ENCODE measurements at regions not wholly inside any gene's neighbourhood (a gene's known extent, or its start where the extent isn't known, plus 50 kb on each side); places are given as distances from the start of the nearest gene placed in this dataset.

GRCh38 chr5:123856766-123857165 lies 344.8 kb downstream of the CSNK1G3 start:
- H3K27ac ChIP-seq = no peak overlapping the region
- H3K4me1 ChIP-seq = no peaks in the 10 kb centered on the region
- DNase-seq = no peak
- no peak overlapping the region for H3K4me3 ChIP-seq
- ATAC-seq (ENCODE audit: low FRiP score in 2 of 2) = no peak
- WGBS, 2 donors = 79 to 81% methylated on average over 1 of the region's 1 CpG
- TF ChIP-seq POLR2A (IDR thresholded peaks at IDR 0.05) = no peak
- TF ChIP-seq CTCF (IDR thresholded peaks at IDR 0.05) = no peak
- TF ChIP-seq POLR2AphosphoS5 (IDR thresholded peaks at IDR 0.05) = no peak
- no peak for TF ChIP-seq EP300 (IDR thresholded peaks at IDR 0.05)
- H3K27me3 ChIP-seq = no peaks in the 10 kb centered on the region
- H3K36me3 ChIP-seq = no peaks in the 10 kb centered on the region
- H3K9me3 ChIP-seq = peaks cover 0 to 4% (median 0%) of the 10 kb centered on the region in 4 donors

- ATAC-seq (ENCODE audit: low FRiP score in 2 of 2) (no peak), DNase-seq (no peak)
- H3K4me1 ChIP-seq = no peaks in the 10 kb centered on the region
- no peak overlapping the region for H3K27ac ChIP-seq
- TF ChIP-seq POLR2AphosphoS5 (IDR thresholded peaks at IDR 0.05) = no peak
- TF ChIP-seq CTCF (IDR thresholded peaks at IDR 0.05) = no peak
- no peak for TF ChIP-seq EP300 (IDR thresholded peaks at IDR 0.05)
- TF ChIP-seq POLR2A (IDR thresholded peaks at IDR 0.05) = no peak
- H3K4me3 ChIP-seq = no peak overlapping the region
- H3K36me3 ChIP-seq = no peaks in the 10 kb centered on the region
- peaks cover 0 to 4% (median 1%) of the 10 kb centered on the region in 4 donors for H3K9me3 ChIP-seq
- no peaks in the 10 kb centered on the region for H3K27me3 ChIP-seq
These were observed 343.6 kb downstream of the CSNK1G3 start for GRCh38 chr5:123855609-123856008.

GRCh38 chr5:123845356-123846100 lies 333.6 kb downstream of the CSNK1G3 start:
- DNase-seq (no peak), ATAC-seq (ENCODE audit: low FRiP score in 2 of 2) (no peak)
- Histone ChIP-seq H3K27me3 (no peaks in the 10 kb centered on the region), H3K9me3 (no peaks in the 10 kb centered on the region), H3K4me3 (no peak overlapping the region), H3K36me3 (no peaks in the 10 kb centered on the region), H3K4me1 (no peaks in the 10 kb centered on the region), H3K27ac (no peak overlapping the region)
- 73 to 92% methylated on average over 6 of the region's 6 CpGs for WGBS, 2 donors
- TF ChIP-seq CTCF (IDR thresholded peaks at IDR 0.05) = no peak
- TF ChIP-seq POLR2AphosphoS5 (IDR thresholded peaks at IDR 0.05) = no peak
- TF ChIP-seq POLR2A (IDR thresholded peaks at IDR 0.05) = no peak
- no peak for TF ChIP-seq EP300 (IDR thresholded peaks at IDR 0.05)

GRCh38 chr5:123844873-123845272 lies 332.9 kb downstream of the CSNK1G3 start:
- peak in 1 of 2 donors; percentile 67 for ATAC-seq (ENCODE audit: low FRiP score in 2 of 2)
- no peak overlapping the region for H3K27ac ChIP-seq
- TF ChIP-seq POLR2A (IDR thresholded peaks at IDR 0.05) (no peak), POLR2AphosphoS5 (IDR thresholded peaks at IDR 0.05) (no peak), CTCF (IDR thresholded peaks at IDR 0.05) (no peak), EP300 (IDR thresholded peaks at IDR 0.05) (no peak)
- no peaks in the 10 kb centered on the region for H3K9me3 ChIP-seq
- no peaks in the 10 kb centered on the region for H3K27me3 ChIP-seq
- no peaks in the 10 kb centered on the region for H3K4me1 ChIP-seq
- WGBS, 2 donors = 69 to 86% methylated on average over 1 of the region's 1 CpG
- H3K4me3 ChIP-seq = no peak overlapping the region
- no peaks in the 10 kb centered on the region for H3K36me3 ChIP-seq
- no peak for DNase-seq

GRCh38 chr5:123835421-123835820 lies 323.4 kb downstream of the CSNK1G3 start:
- ATAC-seq (ENCODE audit: low FRiP score in 2 of 2) = no peak
- Histone ChIP-seq H3K27ac (no peak overlapping the region), H3K4me3 (no peak overlapping the region), H3K36me3 (no peaks in the 10 kb centered on the region), H3K27me3 (no peaks in the 10 kb centered on the region), H3K4me1 (no peaks in the 10 kb centered on the region), H3K9me3 (no peaks in the 10 kb centered on the region)
- DNase-seq = no peak
- WGBS, 2 donors = 59 to 67% methylated on average over 4 of the region's 4 CpGs
- TF ChIP-seq EP300 (IDR thresholded peaks at IDR 0.05) = no peak
- TF ChIP-seq POLR2A (IDR thresholded peaks at IDR 0.05) = no peak
- TF ChIP-seq POLR2AphosphoS5 (IDR thresholded peaks at IDR 0.05) = no peak
- TF ChIP-seq CTCF (IDR thresholded peaks at IDR 0.05) = no peak
